ENCODE measurements at regions not wholly inside any gene's neighbourhood (a gene's known extent, or its start where the extent isn't known, plus 50 kb on each side); places are given as distances from the start of the nearest gene placed in this dataset.
A peak's percentile ranks its signal among the peaks of the same experiment; 100 is the strongest.

- DNase-seq (ENCODE audit: low spot score): no peak
Measured at GRCh38 chr13:23488442-23488841, 54.9 kb upstream of the SACS start.

GRCh38 chr13:23496255-23496654, 62.8 kb upstream of the SACS start:
- peak; percentile 56 for DNase-seq (ENCODE audit: low spot score)

DNA sequence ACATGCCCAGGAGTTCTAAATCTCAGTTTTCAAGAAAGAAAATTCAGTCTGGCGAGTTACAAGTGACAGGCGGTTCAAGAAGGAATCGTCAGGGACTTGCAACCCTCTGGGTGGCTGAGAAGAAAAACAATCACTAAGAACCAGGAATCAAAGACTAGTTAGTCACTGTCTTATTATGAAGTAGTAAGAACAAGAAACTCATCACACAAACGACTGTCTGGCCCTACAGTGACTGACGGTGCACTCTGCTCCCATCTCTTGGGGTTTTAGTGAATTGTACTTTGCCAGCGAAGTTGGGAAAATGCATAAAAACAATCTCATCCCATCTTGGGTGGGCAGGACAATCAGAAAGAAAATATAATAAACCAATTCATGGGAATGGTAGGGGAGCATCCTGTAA, 63.7 kb upstream of the SACS start:
- DNase-seq (ENCODE audit: low spot score): no peak

- no peak for DNase-seq (ENCODE audit: low spot score)
Measured at GRCh38 chr13:23500849-23501248, 67.3 kb upstream of the SACS start.

DNA sequence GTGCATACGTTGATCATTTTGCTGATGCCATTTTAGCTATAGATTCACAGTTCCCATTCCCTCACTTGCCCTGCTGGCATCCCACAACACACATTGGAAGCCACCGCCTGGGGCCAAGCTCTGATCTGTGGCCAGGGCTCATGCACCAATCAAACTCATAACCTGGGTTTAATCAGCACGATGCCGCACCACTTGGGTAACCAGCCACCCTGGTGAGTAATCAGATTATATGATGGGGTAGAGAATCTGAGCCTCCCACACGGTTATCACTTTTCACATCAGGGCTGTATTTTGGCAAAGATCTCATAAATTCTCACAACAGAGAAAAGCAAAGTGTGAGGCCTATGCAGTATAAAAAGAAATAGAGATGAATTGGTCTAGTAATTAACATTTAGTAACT, 66.0 kb upstream of the TNFRSF19 start:
- no peak for DNase-seq (ENCODE audit: low spot score)

DNA sequence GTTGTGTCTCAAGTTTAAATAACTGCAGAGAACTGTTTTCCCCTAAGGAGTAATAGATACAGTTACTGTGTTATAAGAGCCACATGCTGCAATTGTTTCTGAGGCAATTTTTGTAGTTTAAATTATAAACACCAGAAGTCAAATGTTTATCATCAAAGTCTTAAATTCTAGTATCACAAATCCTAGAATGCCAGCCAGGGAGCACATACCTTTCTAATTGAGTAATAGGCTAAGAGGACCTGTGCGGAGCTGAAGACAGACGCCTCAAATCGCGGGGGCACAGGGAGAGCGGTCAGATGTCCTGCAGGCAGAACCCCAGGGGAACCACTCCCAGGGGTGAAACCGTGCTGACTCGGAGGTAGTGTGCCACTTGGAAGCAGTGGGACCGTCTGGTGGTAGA, 65.2 kb upstream of the TNFRSF19 start:
- DNase-seq (ENCODE audit: low spot score): no peak

GRCh38 chr13:23506071-23506806, 64.0 kb upstream of the TNFRSF19 start:
- no peak for DNase-seq (ENCODE audit: low spot score)

DNA sequence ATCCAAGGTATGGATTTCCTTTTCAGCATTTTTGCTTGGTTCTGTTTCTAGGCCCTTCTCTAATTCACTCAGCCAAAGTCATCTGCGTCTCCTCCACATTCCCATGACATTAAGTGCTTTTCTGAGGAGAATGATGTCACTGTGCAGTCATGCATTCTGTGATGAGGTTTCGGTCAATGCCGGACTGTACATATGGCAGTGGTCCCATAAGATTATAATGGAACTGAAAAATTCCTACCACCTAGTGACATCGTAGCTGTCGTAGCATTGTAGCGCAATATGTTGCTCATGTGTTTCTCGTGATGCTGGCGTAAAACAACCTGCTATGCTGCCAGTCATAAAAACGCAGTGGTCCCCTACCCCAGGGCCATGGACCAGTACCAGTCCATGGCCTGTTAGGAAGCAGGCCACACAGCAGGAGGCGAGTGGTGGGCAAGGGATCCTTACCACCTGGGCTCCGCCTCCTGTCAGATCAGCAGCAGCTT, 63.4 kb upstream of the TNFRSF19 start:
- DNase-seq (ENCODE audit: low spot score): no peak

GRCh38 chr13:23509781-23510543, 60.2 kb upstream of the TNFRSF19 start:
- no peak for DNase-seq (ENCODE audit: low spot score)

DNA sequence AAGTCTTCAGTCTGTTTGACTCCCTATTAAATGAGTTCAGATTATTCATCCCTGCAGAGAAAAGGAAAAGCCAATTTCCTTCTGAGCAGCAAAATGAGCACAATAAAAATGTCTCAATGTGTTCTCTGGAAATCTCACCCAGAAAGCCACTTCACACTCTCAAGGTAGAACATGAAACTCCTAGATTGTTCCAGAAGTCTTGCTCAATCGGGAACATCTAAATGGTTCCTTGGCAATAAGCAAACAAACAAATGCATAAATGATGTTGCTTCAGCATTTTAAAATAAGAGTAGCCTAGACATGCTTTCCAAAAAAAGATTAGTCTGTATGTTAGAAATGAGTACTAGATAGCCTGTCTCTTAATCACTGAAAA, 59.7 kb upstream of the TNFRSF19 start:
- DNase-seq (ENCODE audit: low spot score): no peak

DNA sequence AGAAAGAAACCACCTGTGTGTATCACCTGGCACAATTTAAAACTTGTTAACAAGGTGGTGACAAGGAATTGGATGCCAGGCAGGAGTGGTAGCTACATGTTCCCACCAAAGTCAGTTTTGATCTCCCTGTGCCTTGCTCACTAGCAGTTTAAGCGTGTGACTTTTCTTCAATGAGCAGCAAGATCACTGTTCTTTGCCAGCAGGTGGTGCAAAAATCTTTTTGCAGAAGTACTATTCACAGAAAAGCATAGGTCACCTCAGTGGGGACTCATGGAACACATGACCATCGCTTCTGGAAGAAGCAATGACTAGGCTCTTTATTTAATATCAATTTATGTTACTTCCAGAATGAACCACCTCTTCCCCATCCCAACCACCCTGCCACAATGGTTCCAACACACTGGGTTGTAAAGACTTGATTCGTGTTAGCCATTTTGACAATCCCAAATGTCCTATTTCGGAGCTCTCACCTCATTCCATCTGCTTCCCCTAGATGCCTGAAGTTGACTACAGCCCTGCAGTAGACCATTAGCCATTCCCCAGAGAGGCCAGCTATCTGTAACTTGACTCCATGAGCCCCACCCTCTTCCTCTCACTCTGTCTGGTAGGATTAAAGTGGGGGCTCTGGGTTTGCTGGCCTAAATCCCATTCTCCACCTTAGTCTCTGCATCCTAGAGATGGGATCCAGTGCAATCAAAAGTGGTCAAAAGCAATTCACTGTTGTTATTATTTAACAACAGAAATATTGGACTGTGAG, 59.1 kb upstream of the TNFRSF19 start:
- DNase-seq (ENCODE audit: low spot score): no peak

- DNase-seq (ENCODE audit: low spot score): no peak
Measured at GRCh38 chr13:23512762-23513395, 57.3 kb upstream of the TNFRSF19 start.

GRCh38 chr13:23513455-23513854, 56.8 kb upstream of the TNFRSF19 start:
- no peak for DNase-seq (ENCODE audit: low spot score)

GRCh38 chr13:23514076-23514475, 56.1 kb upstream of the TNFRSF19 start:
- DNase-seq (ENCODE audit: low spot score): no peak

DNA sequence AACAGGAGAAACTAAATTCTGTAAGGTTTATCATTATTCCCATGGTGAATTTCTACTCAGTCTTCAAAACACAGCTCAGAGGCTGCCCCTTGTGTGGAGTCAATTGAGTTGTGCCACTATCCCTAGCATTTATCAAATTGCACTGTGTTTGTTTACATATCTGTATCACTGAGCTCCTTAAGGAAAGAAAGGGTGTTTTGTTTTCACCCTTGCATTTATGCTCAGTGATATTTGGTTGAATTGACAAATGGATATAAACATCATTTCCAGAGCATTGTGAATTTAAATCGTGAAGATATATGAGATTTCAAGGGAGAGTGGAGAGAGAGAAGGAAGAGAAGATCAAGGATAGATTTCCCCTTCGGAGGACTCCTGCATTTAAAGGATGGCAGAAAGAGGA, 55.1 kb upstream of the TNFRSF19 start:
- no peak for DNase-seq (ENCODE audit: low spot score)

DNA sequence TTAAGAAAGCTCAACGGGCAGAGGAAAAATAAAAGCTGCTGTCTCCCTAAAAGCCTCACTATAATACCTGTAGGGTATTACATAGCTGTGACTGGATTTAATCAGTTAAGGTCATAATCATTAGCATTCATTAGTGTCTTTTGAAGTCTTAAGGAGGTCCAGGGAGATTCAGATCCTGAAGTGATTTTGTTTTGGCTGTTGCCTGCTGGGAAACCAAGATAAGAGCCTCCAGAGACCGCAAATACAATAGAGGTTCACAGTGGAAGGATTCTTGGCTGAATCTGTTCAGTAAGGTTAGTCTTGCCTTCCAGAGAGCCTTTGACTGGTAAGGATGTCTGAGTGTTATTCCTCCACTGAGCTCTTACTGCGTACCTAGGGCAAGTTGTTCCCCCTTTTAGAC, 54.0 kb upstream of the TNFRSF19 start:
- no peak for DNase-seq (ENCODE audit: low spot score)

GRCh38 chr13:23516702-23517101, 53.5 kb upstream of the TNFRSF19 start:
- DNase-seq (ENCODE audit: low spot score): no peak

DNA sequence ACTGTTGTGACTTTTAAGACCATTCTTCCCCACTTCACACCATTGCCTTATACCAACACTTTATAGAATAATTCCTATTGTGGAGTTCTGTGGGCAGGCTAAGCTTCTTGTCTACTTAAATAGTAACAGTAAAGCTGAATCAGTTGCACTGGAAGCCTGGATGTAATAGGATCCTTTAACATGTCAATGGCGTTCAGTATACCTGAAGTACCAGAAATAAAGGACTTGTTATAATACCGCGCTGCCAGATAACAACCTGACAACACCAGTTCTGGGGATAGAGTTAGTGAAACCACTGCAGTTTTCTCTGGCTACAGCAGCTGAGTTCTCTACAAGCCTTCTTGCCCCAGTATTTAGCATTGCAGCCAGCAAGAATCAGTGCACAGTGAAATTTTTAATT, 52.0 kb upstream of the TNFRSF19 start:
- DNase-seq (ENCODE audit: low spot score): no peak

Measured in putamen (tissue), 1 donor.